Stimulated activated naive CD4-positive, alpha-beta T cell treated with Interleukin-2 at 50 U/mL for 16 hours (primary cell): ENCODE measurements at regions not wholly inside any gene's neighbourhood (a gene's known extent, or its start where the extent isn't known, plus 50 kb on each side); places are given as distances from the start of the nearest gene placed in this dataset.

ENCODE experiments used
- DNase-seq: peaks from one replicate; lab custom pipeline; 2025; lab: John Stamatoyannopoulos, UW

DNA sequence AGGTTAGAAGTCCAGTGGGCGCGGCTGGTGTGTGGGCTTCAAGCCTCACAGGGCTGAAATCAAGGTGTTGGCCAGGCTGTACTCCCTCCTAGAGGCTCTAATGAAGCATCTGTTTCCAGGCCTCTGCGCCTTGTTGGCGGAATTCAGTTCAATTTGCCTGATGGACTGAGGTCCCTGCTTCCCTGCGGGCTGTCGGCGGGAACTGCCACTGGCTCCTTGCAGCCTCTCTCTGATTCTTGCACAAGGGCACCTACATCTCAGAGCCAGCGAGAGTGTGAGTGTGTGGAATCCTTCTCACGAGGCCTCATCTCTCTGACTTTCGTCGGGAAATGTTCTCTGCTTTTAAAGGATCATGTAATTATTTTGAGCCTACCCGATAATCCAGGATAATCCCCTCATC lies 128.6 kb downstream of the DLEU7 start:
- DNase-seq = no peak

DNA sequence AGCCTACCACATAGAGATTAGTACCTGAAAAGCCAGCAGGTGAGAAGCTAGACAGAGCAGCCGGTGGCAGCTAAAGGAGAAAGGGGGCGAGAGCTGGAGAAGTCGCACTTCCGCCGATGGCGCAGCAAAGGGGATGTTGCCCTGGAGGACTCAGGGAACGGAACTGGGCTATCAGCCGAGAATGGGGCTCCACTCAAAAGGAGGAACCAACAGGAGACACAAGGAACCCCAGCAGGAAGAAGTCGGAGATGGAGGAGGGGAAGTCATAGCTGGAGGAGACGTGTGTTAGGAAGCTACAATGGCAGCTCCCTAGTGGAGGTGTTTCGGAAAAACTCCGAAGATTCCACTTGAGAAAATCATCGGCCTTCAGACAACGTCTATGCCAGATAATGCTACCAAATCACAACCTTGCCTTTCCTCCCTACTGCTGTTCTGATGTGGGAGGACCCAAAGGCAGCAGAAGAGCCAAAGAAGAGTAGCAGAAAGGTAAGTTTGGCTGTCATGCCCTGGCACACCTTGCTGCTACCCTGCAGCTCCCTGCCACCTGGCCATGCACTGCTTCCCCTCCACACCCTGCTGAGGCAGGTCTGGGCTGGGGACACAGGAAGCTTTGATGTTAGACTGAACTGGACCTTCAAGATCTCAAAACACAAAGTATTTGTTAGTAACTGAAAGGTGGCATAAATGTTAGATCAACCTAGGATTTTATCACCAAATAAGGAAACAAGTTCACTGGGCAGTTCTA lies 127.9 kb downstream of the DLEU7 start:
- DNase-seq = no peak

- DNase-seq = no peak
Observed at GRCh38 chr13:50720861-50721671, 122.4 kb downstream of the DLEU7 start.

DNA sequence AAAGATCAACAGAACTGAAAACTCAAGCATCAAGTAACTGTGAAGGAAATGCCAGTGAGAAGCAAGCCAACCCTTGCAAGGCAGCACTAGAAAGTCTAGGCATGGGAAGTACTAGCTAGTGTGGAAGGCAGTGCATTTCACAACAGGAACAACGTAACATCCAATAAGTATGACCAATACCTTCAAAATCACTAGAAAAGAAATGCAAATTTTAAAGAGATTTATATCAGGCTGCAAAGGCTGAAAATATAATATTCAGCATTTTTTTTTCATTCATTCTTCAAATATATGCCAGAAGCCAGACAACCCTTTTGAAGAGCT lies 121.9 kb downstream of the DLEU7 start:
- DNase-seq = no peak

GRCh38 chr13:50722440-50723125 lies 120.9 kb downstream of the DLEU7 start:
- no peak for DNase-seq

DNA sequence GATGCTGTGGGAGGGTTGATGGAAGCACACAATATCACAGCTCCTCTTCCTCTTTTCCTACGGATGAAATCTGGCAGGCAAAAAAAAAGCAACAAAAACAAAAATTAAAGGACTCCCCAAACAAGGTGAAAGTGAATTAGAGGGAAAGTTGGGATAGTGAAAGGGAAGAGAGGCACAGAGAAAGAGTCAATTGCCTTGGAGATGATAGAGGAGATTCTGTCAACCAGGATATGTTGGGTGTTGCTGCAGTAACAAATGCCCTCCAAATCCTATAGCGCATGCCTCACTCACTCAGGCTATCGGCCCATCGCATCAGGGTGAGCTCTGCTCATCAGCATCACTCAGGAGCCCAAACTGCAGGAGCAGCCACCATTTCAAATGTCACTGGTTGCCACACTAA lies 119.1 kb downstream of the DLEU7 start:
- no peak for DNase-seq

DNA sequence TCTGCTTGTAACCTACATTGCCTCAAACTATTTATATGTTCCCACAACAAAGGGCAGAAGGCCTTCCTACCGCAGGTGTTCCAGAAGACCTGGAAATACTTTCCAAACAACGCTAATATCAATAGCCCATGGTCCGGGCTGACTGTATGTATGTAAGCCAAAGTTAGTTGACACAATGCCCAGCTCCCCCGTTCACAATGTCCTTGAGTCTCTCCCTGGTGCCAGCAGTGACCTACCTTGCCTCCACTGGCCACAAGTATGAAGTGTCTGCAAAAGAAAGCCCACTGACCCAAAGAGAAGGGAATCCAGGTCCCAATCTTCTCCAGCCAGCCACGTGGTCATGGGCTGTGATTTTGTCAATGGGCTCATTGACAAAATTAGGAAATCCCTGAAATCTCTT lies 118.6 kb downstream of the DLEU7 start:
- no peak for DNase-seq

DNA sequence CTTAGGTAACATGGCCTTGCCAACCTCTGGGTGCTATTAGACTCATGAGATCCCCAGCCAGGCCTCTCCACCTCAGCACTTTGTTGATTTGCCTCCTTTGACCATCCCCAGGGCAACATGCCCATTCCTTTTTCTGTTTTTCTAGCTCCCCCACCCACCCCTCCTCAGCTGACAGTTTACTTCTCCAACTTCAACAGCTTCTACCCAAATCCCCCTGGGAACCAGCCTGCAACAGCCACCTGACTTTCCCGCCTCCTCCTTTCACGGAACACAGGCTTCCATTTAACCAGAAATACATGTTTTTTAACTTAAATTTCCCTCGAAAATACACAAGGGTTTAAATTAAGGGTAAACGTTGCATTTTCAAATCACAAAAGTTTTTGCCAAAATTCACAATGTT lies 117.3 kb downstream of the DLEU7 start:
- no peak for DNase-seq

GRCh38 chr13:50729177-50729576 lies 114.3 kb downstream of the DLEU7 start:
- DNase-seq = no peak

- DNase-seq = no peak
Observed at GRCh38 chr13:50730496-50731351, 112.8 kb downstream of the DLEU7 start.

- no peak for DNase-seq
Observed at GRCh38 chr13:50731400-50731799, 112.1 kb downstream of the DLEU7 start.

DNA sequence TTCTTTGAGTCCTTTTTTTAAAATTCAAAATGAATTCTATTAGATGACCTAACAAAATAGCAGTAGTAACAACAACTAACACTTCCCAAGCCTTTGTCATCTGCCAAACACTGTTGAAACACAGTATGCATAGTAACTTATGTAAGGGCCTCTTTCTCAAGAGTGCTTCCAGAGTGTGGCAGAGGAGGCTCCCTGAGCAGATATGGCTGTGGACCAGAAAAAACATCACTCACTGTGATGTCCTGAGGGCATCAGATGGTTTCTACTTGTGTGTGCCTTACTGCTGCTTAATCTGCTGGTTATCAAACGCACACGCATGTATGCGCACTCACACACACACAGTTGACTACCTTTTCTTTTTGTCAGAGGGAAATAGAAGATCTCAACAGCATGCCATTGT lies 110.8 kb downstream of the DLEU7 start:
- DNase-seq = no peak

DNA sequence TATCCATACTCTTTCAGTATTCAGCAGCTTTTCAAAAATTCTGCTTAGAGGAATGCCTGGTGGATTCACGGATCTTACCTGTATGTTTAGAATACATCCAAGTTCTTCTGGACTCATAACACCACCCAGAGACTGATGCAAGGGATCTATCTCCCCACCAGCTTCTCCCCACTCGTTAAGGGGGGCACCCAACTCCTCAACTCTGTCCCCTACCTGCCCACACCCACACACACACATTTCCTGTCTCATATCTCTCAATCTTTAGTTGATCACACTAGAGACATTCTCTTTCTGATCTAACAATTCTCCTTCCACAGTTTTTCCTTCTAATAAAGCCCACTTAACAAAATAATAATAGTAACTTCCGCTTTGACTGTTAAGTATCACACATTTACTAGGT lies 110.1 kb downstream of the DLEU7 start:
- DNase-seq = no peak

DNA sequence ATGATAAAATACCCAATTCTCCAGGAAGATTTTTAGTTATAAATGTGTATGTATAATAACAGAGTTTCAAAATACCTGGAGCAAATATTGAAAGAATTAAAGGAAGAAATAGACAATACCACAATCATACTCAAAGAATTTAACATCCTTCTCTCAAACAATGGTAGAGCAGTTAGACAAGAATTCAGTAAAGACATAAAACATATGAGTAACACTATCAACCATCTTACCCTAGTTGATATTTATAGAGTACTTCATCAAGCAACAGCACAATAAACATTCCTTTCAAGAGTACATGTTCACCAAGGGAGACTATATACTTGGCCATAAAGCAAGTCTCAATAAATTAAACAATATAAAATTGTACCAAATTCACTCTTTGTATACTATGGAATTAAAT lies 108.4 kb downstream of the DLEU7 start:
- no peak for DNase-seq

DNA sequence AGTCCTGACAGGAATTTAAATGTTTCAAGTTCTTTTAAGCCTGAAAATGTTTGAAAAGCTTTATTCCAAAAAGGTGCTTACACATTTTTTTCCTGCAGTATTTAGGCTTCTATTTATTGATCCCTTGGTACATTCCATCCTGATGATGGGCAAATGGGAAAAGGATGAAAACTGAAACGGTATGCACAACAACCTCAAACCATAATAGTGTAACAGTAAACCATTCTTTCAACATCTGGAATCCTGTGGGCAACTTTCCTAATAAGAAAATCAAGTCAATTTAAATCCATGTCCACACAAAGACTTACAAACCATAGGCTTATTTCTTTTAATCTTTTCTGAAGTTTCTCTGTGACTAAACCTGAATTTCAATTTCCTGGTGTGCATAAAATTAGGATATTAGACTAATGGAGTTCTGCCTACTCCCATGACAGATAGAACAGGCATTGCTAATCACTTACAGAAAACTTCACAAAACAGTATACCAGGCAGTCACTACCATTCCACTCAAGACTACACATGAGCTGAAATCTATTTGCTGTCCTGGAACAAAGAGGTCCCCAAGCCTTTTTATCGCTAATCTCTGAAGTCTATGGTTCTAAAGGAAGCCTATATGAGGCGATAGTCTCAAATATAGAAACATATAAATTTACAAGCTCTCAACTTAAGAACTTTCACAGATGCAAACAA lies 103.3 kb downstream of the DLEU7 start:
- DNase-seq = no peak

- no peak for DNase-seq
Observed at GRCh38 chr13:50742353-50742752, 101.1 kb downstream of the DLEU7 start.

GRCh38 chr13:50742968-50743367 lies 100.5 kb downstream of the DLEU7 start:
- DNase-seq = no peak

- DNase-seq = no peak
Observed at GRCh38 chr13:50744116-50744660, 99.3 kb downstream of the DLEU7 start.

DNA sequence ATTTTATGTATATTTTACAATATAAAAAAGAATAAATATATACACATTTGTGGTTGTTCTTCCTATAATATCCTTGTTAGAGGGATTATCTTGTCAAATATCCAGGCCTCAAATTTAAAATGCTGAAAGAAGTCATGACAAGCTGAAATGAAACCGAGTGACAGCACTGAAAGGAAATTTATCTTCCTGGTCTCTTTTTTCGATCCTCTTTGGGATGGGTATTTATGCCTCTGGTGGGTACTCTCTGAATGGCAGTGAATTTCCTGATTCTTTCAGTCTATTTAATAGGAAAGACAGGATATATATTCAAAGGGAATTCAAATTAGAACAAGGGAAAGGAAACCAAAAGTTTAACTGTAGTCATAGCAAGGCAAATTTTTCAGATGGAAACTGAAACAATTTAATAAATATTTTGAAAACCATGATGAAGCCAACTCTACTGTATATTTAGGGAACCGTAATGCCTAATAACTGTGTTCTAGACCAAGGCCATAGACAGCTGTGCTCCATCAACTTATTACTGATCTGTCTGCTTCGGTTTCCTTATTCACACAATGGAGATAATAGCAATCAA lies 97.9 kb downstream of the DLEU7 start:
- no peak for DNase-seq

DNA sequence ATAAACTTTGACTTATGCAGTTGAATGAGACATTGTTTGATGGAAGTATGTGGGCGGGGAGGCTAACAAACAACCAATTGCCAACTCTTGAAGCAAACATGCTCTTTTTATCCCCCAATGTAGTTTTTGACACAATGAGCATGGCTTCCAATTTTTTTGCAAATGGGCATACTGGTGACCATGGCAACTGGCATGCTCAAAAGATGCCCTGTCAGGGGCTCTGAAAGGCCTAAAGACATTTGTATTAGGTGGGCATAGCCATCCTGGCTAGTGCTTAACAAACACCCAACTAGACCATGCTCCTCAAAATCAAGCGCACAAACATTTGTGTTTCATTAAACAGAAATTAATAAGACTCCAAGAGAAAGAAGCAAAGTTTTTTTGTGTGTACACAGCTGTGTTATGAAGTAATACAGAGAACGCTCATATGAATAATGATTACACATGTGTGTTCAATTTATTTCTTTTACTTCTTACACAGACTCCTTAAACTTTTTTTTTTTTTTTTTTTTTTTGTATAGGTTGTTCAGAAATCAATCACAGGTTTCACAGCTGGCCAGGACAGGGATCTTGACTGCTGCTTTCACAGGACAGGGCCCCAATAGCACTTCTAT lies 95.6 kb downstream of the DLEU7 start:
- no peak for DNase-seq
